Common myeloid progenitor, CD34-positive (primary cell): ENCODE measurements at regions not wholly inside any gene's neighbourhood (a gene's known extent, or its start where the extent isn't known, plus 50 kb on each side); places are given as distances from the start of the nearest gene placed in this dataset.

ENCODE experiments used
- CTCF ChIA-PET: fragments of 350-600 bp; sonication (Branson Sonifier 250); formaldehyde crosslinking; loops from one replicate; lab custom pipeline; 2021; ENCODE audit warnings: antibody characterized with exemption; lab: Charles Lee
- POLR2A ChIA-PET: fragments of 350-600 bp; sonication (Branson Sonifier 250); formaldehyde crosslinking; loops from one replicate; lab custom pipeline; 2021; ENCODE audit warnings: antibody characterized with exemption; lab: Charles Lee
- DNase-seq, 3 donors: peaks; one replicate each; pipeline versions ENCODE4 v3.0.0 to v3.0.0-alpha.2; 2013
- H3K27ac ChIP-seq, 2 experiments: 1 replicate in 1 of 2; 2 replicates in 1 of 2; pipeline ENCODE4 v1.7.0; 2013; ENCODE audit warnings: inconsistent platforms in 2 of 2, low read length in 2 of 2, mild to moderate bottlenecking in 2 of 2, low read depth in 1 of 2, moderate library complexity in 1 of 2; ENCODE audit not compliant: severe bottlenecking in 2 of 2, insufficient read depth in 1 of 2, poor library complexity in 1 of 2
- H3K27me3 ChIP-seq, 5 experiments: replicated peaks in 2 of 5; 1 replicate in 3 of 5; 2 replicates in 2 of 5; pipeline versions ENCODE4 v1.6.1 to v1.7.0; 2013; ENCODE audit warnings: low read length in 4 of 5, mild to moderate bottlenecking in 2 of 5, moderate library complexity in 2 of 5, inconsistent platforms in 1 of 5; ENCODE audit not compliant: insufficient read depth in 5 of 5, control insufficient read depth in 4 of 5
- H3K36me3 ChIP-seq, 4 experiments: 1 replicate in 2 of 4; 2 replicates in 2 of 4; pipeline versions ENCODE4 v1.6.1 to v1.7.0; 2013; ENCODE audit warnings: low read length in 3 of 4, control low read depth in 1 of 4, mild to moderate bottlenecking in 1 of 4; ENCODE audit not compliant: control insufficient read depth in 4 of 4, insufficient read depth in 4 of 4
- H3K4me1 ChIP-seq, 4 experiments: 1 replicate in 3 of 4; 2 replicates in 1 of 4; pipeline versions ENCODE4 v1.6.1 to v1.7.1; 2013; ENCODE audit warnings: low read length in 3 of 4, mild to moderate bottlenecking in 3 of 4, control low read depth in 1 of 4, inconsistent platforms in 1 of 4, moderate library complexity in 1 of 4; ENCODE audit not compliant: control insufficient read depth in 4 of 4, insufficient read depth in 4 of 4; ENCODE audit errors: control extremely low read depth in 1 of 4
- H3K4me3 ChIP-seq, 7 experiments: 1 replicate in 4 of 7; 2 replicates in 3 of 7; pipeline versions ENCODE4 v1.5.1 to v1.7.0; 2013; ENCODE audit warnings: mild to moderate bottlenecking in 7 of 7, low read length in 6 of 7, moderate library complexity in 6 of 7, inconsistent platforms in 2 of 7, low read depth in 2 of 7, control low read depth in 1 of 7; ENCODE audit not compliant: insufficient read depth in 4 of 7, control insufficient read depth in 1 of 7; ENCODE audit errors: extremely low read depth in 1 of 7
- H3K9me3 ChIP-seq, 5 experiments: 1 replicate in 4 of 5; 2 replicates in 1 of 5; pipeline versions ENCODE4 v1.6.1 to v1.7.1; 2013; ENCODE audit warnings: low read length in 4 of 5, mild to moderate bottlenecking in 2 of 5, inconsistent platforms in 1 of 5, low read depth in 1 of 5, moderate library complexity in 1 of 5; ENCODE audit not compliant: control insufficient read depth in 4 of 5, insufficient read depth in 2 of 5; ENCODE audit errors: control extremely low read depth in 1 of 5
- WGBS: methylation state at CpG from one replicate; pipeline ENCODE4 v1.1.5; 2013; ENCODE audit not compliant: insufficient coverage; 5-methylcytosine and 5-hydroxymethylcytosine counted together

DNA sequence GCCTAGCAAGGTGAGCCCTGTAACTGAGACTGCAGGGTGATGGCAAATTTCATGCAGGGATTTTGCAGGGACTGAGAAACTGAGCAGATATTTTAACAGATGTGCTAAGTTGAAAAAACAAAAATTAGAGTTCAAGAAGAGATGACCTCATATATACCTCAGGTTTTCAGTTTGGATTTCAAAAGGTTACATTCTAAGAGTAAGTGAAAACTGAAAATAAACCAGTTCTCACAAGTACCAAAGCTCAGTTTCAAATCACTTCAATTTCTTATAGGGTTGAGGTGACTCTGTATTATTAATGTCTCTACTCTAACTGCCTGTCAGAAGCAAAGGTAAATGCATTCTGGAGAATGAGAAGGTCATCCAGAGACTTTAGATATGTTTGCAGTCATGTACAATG, 237.4 kb upstream of the VRK2 start:
- Histone ChIP-seq H3K36me3 (no peaks in the 10 kb centered on the region), H3K27ac (no peak overlapping the region), H3K4me1 (no peaks in the 10 kb centered on the region), H3K9me3 (no peaks in the 10 kb centered on the region), H3K27me3 (no peaks in the 10 kb centered on the region), H3K4me3 (no peak overlapping the region)
- CTCF ChIA-PET = no interaction called here
- no peak for DNase-seq
- POLR2A ChIA-PET = no interaction called here

DNA sequence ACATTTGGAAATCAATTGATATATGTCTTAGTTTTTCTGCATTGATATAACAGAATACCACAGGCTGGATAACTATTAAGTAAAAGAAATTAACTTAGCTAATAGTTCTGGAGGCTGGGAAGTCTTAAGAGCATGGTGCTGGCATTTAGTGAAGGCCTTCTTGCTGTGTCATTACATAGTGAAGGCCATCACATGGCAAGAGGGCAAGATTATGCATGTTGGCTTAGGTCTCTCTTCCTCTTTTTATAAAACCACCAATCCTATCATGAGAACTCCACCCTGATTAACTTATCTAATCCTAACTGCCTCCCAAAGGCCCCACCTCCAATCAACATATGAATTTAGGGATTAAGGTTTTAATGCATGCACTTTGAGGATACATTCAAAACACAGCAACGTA, 225.5 kb upstream of the VRK2 start:
- peaks cover 0 to 8% (median 0%) of the 10 kb centered on the region in 5 experiments for H3K9me3 ChIP-seq
- H3K36me3 ChIP-seq = no peaks in the 10 kb centered on the region
- no peaks in the 10 kb centered on the region for H3K27me3 ChIP-seq
- DNase-seq = peak in 2 of 3 donors; percentile 2 to 4
- peaks cover 0 to 4% (median 0%) of the 10 kb centered on the region in 4 experiments for H3K4me1 ChIP-seq
- ChIA-PET POLR2A (no interaction called here), CTCF (no interaction called here)
- H3K4me3 ChIP-seq = no peak overlapping the region
- no CpG with 5 or more reads among the region's 1 CpG for WGBS
- H3K27ac ChIP-seq = no peak overlapping the region

DNA sequence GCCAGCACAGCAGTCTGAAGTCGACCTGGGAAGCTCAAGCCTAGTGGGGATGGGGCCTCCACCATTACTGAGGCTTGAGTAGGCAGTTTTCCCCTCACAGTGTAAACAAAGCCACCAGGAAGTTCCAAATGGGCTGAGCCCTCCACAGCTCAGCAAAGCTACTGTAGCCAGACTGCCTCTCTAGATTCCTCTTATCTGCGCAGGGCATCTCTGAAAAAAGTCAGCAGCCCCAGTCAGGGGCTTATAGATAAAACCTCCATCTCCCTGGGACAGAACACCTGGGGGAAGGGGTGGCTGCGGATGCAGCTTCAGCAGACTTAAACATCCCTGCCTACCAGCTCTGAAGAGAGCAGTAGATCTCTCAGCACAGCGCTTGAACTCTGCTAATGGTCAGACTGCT, 218.4 kb upstream of the VRK2 start:
- DNase-seq = no peak
- H3K9me3 ChIP-seq = peaks cover 0 to 28% (median 6%) of the 10 kb centered on the region in 5 experiments
- no peaks in the 10 kb centered on the region for H3K27me3 ChIP-seq
- ChIA-PET POLR2A (no interaction called here), CTCF (no interaction called here)
- H3K27ac ChIP-seq = no peak overlapping the region
- no peaks in the 10 kb centered on the region for H3K36me3 ChIP-seq
- no peaks in the 10 kb centered on the region for H3K4me1 ChIP-seq
- WGBS = 100% methylated on average over 3 of the region's 4 CpGs
- no peak overlapping the region for H3K4me3 ChIP-seq

DNA sequence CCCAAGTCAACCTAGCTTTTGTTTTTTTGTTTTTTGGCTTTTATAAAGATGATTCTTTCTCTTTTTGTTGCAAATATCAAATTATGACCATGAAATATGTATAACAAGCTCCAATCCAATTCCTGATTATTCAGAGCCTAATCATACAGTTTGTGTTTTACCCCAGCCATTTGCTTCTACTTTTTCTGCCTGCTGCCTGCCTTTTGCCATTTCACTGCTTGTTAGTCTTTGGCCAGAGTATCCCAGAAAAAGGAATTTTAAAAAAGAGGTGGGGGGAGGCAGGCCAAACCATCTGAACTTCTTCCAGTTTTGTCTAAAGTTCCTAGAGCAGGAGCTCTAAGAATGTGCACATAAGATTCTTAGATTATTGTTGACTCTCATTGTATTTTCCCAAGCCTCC, 211.9 kb upstream of the VRK2 start:
- Histone ChIP-seq H3K4me3 (no peak overlapping the region), H3K36me3 (no peaks in the 10 kb centered on the region), H3K4me1 (no peaks in the 10 kb centered on the region), H3K27me3 (no peaks in the 10 kb centered on the region), H3K27ac (no peak overlapping the region), H3K9me3 (no peaks in the 10 kb centered on the region)
- ChIA-PET CTCF (no interaction called here), POLR2A (no interaction called here)
- no peak for DNase-seq

DNA sequence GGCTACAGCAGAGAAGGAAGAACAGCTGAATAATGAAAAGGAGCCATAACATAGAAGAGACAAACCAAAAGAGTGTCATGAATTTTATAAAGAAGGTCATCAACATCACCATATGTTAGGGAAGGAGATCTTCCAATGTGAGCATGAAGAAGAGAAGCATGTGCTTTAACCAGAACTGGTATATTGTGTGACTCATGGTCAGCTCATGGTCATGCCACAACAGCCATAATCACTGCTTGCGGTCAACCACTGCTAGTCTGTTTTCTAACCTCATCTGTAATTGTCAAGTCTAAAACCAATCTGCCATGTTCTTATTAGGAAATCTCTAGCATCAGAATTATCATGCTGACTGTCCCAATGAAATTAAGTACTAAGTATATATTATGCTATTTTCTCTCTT, 204.1 kb upstream of the VRK2 start:
- Histone ChIP-seq H3K4me3 (no peak overlapping the region), H3K36me3 (no peaks in the 10 kb centered on the region), H3K4me1 (no peaks in the 10 kb centered on the region), H3K9me3 (peaks cover 0 to 6% (median 0%) of the 10 kb centered on the region in 5 experiments), H3K27me3 (no peaks in the 10 kb centered on the region), H3K27ac (no peak overlapping the region)
- POLR2A ChIA-PET = no interaction called here
- no peak for DNase-seq
- 89% methylated on average over 1 of the region's 1 CpG for WGBS
- CTCF ChIA-PET = no interaction called here

DNA sequence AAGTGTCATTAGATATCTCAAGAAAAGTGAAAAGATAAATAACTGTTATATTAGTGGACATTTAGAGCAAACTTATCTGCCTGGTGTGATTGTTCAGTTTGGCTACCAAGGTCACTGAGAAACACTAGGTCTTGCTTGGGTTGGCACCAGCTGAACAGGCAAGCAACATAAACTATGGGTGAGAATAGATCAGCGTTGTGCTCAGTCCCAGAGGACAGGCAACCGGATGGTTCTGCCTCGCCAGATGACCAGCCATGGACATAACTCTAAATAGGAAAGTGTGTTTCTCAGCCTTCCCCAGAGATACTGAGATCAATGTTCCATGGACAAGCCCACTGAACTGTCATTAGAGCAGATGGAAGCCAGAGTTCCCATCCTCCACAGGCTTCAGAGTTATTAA, 203.4 kb upstream of the VRK2 start:
- H3K9me3 ChIP-seq = peaks cover 0 to 6% (median 0%) of the 10 kb centered on the region in 5 experiments
- ChIA-PET POLR2A (no interaction called here), CTCF (no interaction called here)
- no peak for DNase-seq
- no peak overlapping the region for H3K4me3 ChIP-seq
- 90% methylated on average over 3 of the region's 3 CpGs for WGBS
- no peaks in the 10 kb centered on the region for H3K36me3 ChIP-seq
- no peaks in the 10 kb centered on the region for H3K27me3 ChIP-seq
- H3K4me1 ChIP-seq = no peaks in the 10 kb centered on the region
- no peak overlapping the region for H3K27ac ChIP-seq

DNA sequence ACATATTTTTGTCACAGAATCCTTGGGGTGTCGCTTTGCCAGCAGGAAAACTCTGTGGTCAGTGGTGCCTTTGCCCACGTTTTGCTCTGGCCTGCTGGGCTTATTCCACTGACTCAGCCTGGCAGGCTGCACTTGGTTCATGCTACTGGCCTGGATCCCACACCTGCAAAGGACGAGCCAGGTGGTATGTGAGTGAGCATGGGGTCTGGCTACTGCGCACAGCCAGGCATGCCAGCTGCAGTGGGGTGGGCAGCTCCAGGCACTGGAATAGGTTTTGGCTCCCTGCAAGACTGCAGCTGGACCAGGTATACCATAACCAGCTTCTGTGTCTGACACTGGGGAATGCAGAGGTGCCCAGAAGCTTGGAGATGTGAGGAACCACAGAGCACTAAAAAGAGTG, 197.9 kb upstream of the VRK2 start:
- CTCF ChIA-PET = no interaction called here
- Histone ChIP-seq H3K27me3 (no peaks in the 10 kb centered on the region), H3K9me3 (peaks cover 0 to 9% (median 0%) of the 10 kb centered on the region in 5 experiments), H3K4me3 (no peak overlapping the region), H3K4me1 (no peaks in the 10 kb centered on the region), H3K36me3 (no peaks in the 10 kb centered on the region), H3K27ac (no peak overlapping the region)
- DNase-seq = no peak
- POLR2A ChIA-PET = interaction anchor here (0.6 kb wide), 1 partner anchor 422 kb away, joined by 3 read pairs; no protein-coding TSS in a partner anchor
- WGBS = 88% methylated on average over 3 of the region's 4 CpGs
